ENCODE measurements at regions not wholly inside any gene's neighbourhood (a gene's known extent, or its start where the extent isn't known, plus 50 kb on each side); places are given as distances from the start of the nearest gene placed in this dataset.
"Not testable (repeated sequence)": the region's sequence is repeated elsewhere in the genome, so short reads cannot be mapped to it uniquely, and the experiment has no call there.

GRCh38 chr2:51290725-51291124 is 258.8 kb upstream of the NRXN1 start:
- no peaks in the 10 kb centered on the region for H3K4me1 ChIP-seq (ENCODE audit: control insufficient read depth in 1 of 2, low read depth in 2 of 2)
- H3K36me3 ChIP-seq, result no peaks in the 10 kb centered on the region
- no peak for DNase-seq (ENCODE audit: low spot score)
- ATAC-seq (ENCODE audit: insufficient number of reproducible peaks, low FRiP score, low read depth), result no peak
- H3K27me3 ChIP-seq (replicated peaks; ENCODE audit: insufficient read depth), result no peaks in the 10 kb centered on the region
- no peak overlapping the region for H3K27ac ChIP-seq
- no peaks in the 10 kb centered on the region for H3K9me3 ChIP-seq
- no peak overlapping the region for H3K4me3 ChIP-seq
- no peak for TF ChIP-seq CTCF (IDR thresholded peaks at IDR 0.05)

- no peak for TF ChIP-seq CTCF (IDR thresholded peaks at IDR 0.05)
Observed at GRCh38 chr2:51289045-51289444, 257.1 kb upstream of the NRXN1 start.

DNA sequence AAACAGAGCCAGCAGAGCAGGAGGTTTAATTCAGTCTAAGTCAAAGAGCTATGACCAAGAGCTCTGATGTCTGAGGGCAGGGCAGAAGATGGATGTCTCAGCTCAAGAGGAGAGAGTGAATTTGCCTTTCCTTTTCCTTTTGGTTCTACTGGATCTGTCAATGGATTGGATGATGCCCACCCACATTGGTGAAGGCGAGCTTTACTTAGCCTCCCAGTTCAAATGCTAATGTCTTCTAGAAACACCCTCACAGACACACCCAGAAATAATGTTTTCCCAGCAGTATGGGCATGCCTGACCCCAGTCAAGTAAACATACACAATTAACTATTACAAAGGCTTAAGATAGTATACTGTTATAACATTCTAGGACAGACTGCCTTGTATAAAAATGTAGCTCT is 236.3 kb upstream of the NRXN1 start:
- no peaks in the 10 kb centered on the region for H3K36me3 ChIP-seq
- no peak overlapping the region for H3K4me3 ChIP-seq
- TF ChIP-seq CTCF (IDR thresholded peaks at IDR 0.05), result no peak
- DNase-seq (ENCODE audit: low spot score), result no peak
- no peak for ATAC-seq (ENCODE audit: insufficient number of reproducible peaks, low FRiP score, low read depth)
- no peaks in the 10 kb centered on the region for H3K4me1 ChIP-seq (ENCODE audit: control insufficient read depth in 1 of 2, low read depth in 2 of 2)
- H3K27ac ChIP-seq, result no peak overlapping the region
- no peaks in the 10 kb centered on the region for H3K27me3 ChIP-seq (replicated peaks; ENCODE audit: insufficient read depth)
- no peaks in the 10 kb centered on the region for H3K9me3 ChIP-seq

More at GRCh38 chr2:51289045-51289444, 257.1 kb upstream of the NRXN1 start:
- no peak overlapping the region for H3K4me3 ChIP-seq
- H3K27me3 ChIP-seq (replicated peaks; ENCODE audit: insufficient read depth), result no peaks in the 10 kb centered on the region
- no peak overlapping the region for H3K27ac ChIP-seq
- no peaks in the 10 kb centered on the region for H3K36me3 ChIP-seq
- H3K9me3 ChIP-seq, result no peaks in the 10 kb centered on the region
- ATAC-seq (ENCODE audit: insufficient number of reproducible peaks, low FRiP score, low read depth) (no peak), DNase-seq (ENCODE audit: low spot score) (no peak)
- H3K4me1 ChIP-seq (ENCODE audit: control insufficient read depth in 1 of 2, low read depth in 2 of 2), result no peaks in the 10 kb centered on the region

DNA sequence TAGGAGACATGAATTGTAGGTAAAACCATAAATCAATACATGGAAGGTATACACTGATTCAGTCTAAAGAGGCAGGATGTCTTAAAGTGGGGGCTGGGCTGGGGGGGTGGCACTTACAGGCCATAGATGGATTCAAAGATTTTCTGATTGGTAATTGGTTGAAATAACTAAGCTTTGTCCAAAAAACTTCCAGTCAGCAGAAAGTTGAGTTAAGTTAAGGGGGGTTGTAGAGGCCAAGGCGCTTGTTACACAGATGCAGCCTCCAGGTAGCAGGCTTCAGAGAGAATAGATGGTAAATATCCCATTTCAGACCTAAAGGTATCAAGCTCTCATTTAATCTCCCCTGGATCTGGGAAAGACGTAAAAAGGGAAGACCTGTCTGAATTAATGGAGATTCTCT is 233.6 kb upstream of the NRXN1 start:
- no peak for TF ChIP-seq CTCF (IDR thresholded peaks at IDR 0.05)
- H3K4me1 ChIP-seq (ENCODE audit: control insufficient read depth in 1 of 2, low read depth in 2 of 2), result no peaks in the 10 kb centered on the region
- no peak overlapping the region for H3K27ac ChIP-seq
- no peak overlapping the region for H3K4me3 ChIP-seq
- H3K36me3 ChIP-seq, result no peaks in the 10 kb centered on the region
- DNase-seq (ENCODE audit: low spot score) (no peak), ATAC-seq (ENCODE audit: insufficient number of reproducible peaks, low FRiP score, low read depth) (no peak)
- no peaks in the 10 kb centered on the region for H3K27me3 ChIP-seq (replicated peaks; ENCODE audit: insufficient read depth)
- H3K9me3 ChIP-seq, result no peaks in the 10 kb centered on the region

DNA sequence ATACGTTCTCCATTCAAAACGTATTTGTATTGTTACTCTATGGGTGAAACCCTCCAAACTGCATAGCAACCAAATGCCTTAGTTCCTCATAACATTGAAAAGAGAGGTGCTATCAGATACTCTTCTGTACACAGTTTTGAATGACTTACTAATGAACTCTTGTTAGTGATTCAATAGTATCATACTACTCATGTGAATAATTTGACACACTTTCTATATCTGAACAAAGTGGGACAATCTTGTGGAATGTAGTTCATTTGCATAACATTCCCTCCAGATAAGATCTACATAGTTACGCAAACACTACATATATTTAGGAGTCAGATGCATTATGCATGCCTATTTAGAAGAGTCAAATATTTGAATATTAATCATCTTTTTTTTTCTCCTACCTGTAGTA is 232.0 kb upstream of the NRXN1 start:
- no peaks in the 10 kb centered on the region for H3K9me3 ChIP-seq
- no peaks in the 10 kb centered on the region for H3K36me3 ChIP-seq
- ATAC-seq (ENCODE audit: insufficient number of reproducible peaks, low FRiP score, low read depth), result no peak
- no peak overlapping the region for H3K27ac ChIP-seq
- DNase-seq (ENCODE audit: low spot score), result no peak
- H3K4me1 ChIP-seq (ENCODE audit: control insufficient read depth in 1 of 2, low read depth in 2 of 2), result no peaks in the 10 kb centered on the region
- no peak for TF ChIP-seq CTCF (IDR thresholded peaks at IDR 0.05)
- no peak overlapping the region for H3K4me3 ChIP-seq
- H3K27me3 ChIP-seq (replicated peaks; ENCODE audit: insufficient read depth), result no peaks in the 10 kb centered on the region

- H3K4me3 ChIP-seq; H3K27ac ChIP-seq; H3K4me1 ChIP-seq (ENCODE audit: control insufficient read depth in 1 of 2, low read depth in 2 of 2); H3K36me3 ChIP-seq; DNase-seq (ENCODE audit: low spot score); H3K27me3 ChIP-seq (replicated peaks; ENCODE audit: insufficient read depth); ATAC-seq (ENCODE audit: insufficient number of reproducible peaks, low FRiP score, low read depth); H3K9me3 ChIP-seq: not testable (repeated sequence)
Observed at GRCh38 chr2:51263101-51263500, 231.2 kb upstream of the NRXN1 start.

Measured in thoracic aorta (tissue), 2 donors.